SJSA1 (cell line): ENCODE measurements at regions not wholly inside any gene's neighbourhood (a gene's known extent, or its start where the extent isn't known, plus 50 kb on each side); places are given as distances from the start of the nearest gene placed in this dataset.

ENCODE experiments used
- DNase-seq, 2 experiments: peaks; one replicate each; pipeline ENCODE4 v3.0.0-alpha.2; 2015 to 2020; ENCODE audit warnings: low spot score in 2 of 2, low read depth in 1 of 2
- H3K27ac ChIP-seq: fragments of 250-450 bp; sonication (Bioruptor Pico); 2 replicates; pipeline ENCODE4 v1.5.1; 2020; ENCODE audit warnings: mild to moderate bottlenecking, moderate library complexity
- H3K27me3 ChIP-seq: fragments of 250-450 bp; sonication (Bioruptor Pico); replicated peaks from 2 replicates; pipeline ENCODE4 v1.5.1; 2020; ENCODE audit warnings: mild to moderate bottlenecking, moderate library complexity
- H3K36me3 ChIP-seq: fragments of 250-450 bp; sonication (Bioruptor Pico); 2 replicates; pipeline ENCODE4 v1.5.1; 2020; ENCODE audit warnings: mild to moderate bottlenecking
- H3K4me1 ChIP-seq: fragments of 250-450 bp; sonication (Bioruptor Pico); replicated peaks from 2 replicates; pipeline ENCODE4 v1.6.1; 2021; ENCODE audit warnings: mild to moderate bottlenecking
- H3K4me3 ChIP-seq: fragments of 250-450 bp; sonication (Bioruptor Pico); 2 replicates; pipeline ENCODE4 v1.5.1; 2020; ENCODE audit warnings: mild to moderate bottlenecking
- H3K9me3 ChIP-seq: fragments of 250-450 bp; sonication (Bioruptor Pico); replicated peaks from 2 replicates; pipeline ENCODE4 v1.5.1; 2020; ENCODE audit warnings: mild to moderate bottlenecking

GRCh38 chr18:67728364-67728763 lies 211.8 kb upstream of the DSEL start:
- Histone ChIP-seq H3K4me3 (no peak overlapping the region), H3K9me3 (no peaks in the 10 kb centered on the region), H3K4me1 (peaks cover 13% of the 10 kb centered on the region), H3K27me3 (no peaks in the 10 kb centered on the region), H3K27ac (no peak overlapping the region), H3K36me3 (no peaks in the 10 kb centered on the region)
- no peak for DNase-seq

- no peaks in the 10 kb centered on the region for H3K36me3 ChIP-seq
- H3K4me3 ChIP-seq = no peak overlapping the region
- no peak for DNase-seq
- H3K4me1 ChIP-seq = peaks cover 12% of the 10 kb centered on the region
- H3K27me3 ChIP-seq = no peaks in the 10 kb centered on the region
- H3K9me3 ChIP-seq = no peaks in the 10 kb centered on the region
- H3K27ac ChIP-seq = no peak overlapping the region
Measured at GRCh38 chr18:67726882-67727281, 210.4 kb upstream of the DSEL start.

- no peaks in the 10 kb centered on the region for H3K36me3 ChIP-seq
- H3K4me3 ChIP-seq = no peak overlapping the region
- H3K27ac ChIP-seq = no peak overlapping the region
Measured at GRCh38 chr18:67717800-67718199, 201.3 kb upstream of the DSEL start.

GRCh38 chr18:67715567-67715966 lies 199.0 kb upstream of the DSEL start:
- DNase-seq = no peak
- H3K27ac ChIP-seq = no peak overlapping the region

More at GRCh38 chr18:67717800-67718199, 201.3 kb upstream of the DSEL start:
- H3K4me1 ChIP-seq = no peaks in the 10 kb centered on the region
- no peaks in the 10 kb centered on the region for H3K27me3 ChIP-seq
- DNase-seq = no peak
- H3K9me3 ChIP-seq = no peaks in the 10 kb centered on the region

GRCh38 chr18:67710639-67711038 lies 194.1 kb upstream of the DSEL start:
- no peaks in the 10 kb centered on the region for H3K9me3 ChIP-seq
- H3K36me3 ChIP-seq = no peaks in the 10 kb centered on the region
- no peaks in the 10 kb centered on the region for H3K27me3 ChIP-seq
- peak in 1 of 2 experiments; percentile 10 for DNase-seq
- H3K4me1 ChIP-seq = no peaks in the 10 kb centered on the region
- H3K27ac ChIP-seq = no peak overlapping the region
- no peak overlapping the region for H3K4me3 ChIP-seq

More at GRCh38 chr18:67715567-67715966, 199.0 kb upstream of the DSEL start:
- Histone ChIP-seq H3K4me3 (no peak overlapping the region), H3K36me3 (no peaks in the 10 kb centered on the region), H3K4me1 (no peaks in the 10 kb centered on the region), H3K27me3 (no peaks in the 10 kb centered on the region), H3K9me3 (no peaks in the 10 kb centered on the region)

- Histone ChIP-seq H3K9me3 (no peaks in the 10 kb centered on the region), H3K36me3 (no peaks in the 10 kb centered on the region), H3K27me3 (no peaks in the 10 kb centered on the region), H3K4me3 (no peak overlapping the region), H3K27ac (no peak overlapping the region), H3K4me1 (no peaks in the 10 kb centered on the region)
- DNase-seq = no peak
Measured at GRCh38 chr18:67705748-67706147, 189.2 kb upstream of the DSEL start.

- DNase-seq = no peak
- Histone ChIP-seq H3K9me3 (no peaks in the 10 kb centered on the region; the same call in 1 of the 2 replicates), H3K27ac (no peak overlapping the region), H3K4me3 (no peak overlapping the region), H3K4me1 (no peaks in the 10 kb centered on the region), H3K27me3 (0 out of 2 replicates have a peak, but pooled peaks cover 3% of the 10 kb centered on the region), H3K36me3 (no peaks in the 10 kb centered on the region)
Measured at GRCh38 chr18:67695684-67696083, 179.2 kb upstream of the DSEL start.

GRCh38 chr18:67694787-67695186 lies 178.3 kb upstream of the DSEL start:
- Histone ChIP-seq H3K4me3 (no peak overlapping the region), H3K9me3 (no peaks in the 10 kb centered on the region; the same call in 1 of the 2 replicates), H3K27ac (no peak overlapping the region), H3K36me3 (no peaks in the 10 kb centered on the region), H3K27me3 (0 out of 2 replicates have a peak, but pooled peaks cover 3% of the 10 kb centered on the region), H3K4me1 (no peaks in the 10 kb centered on the region)
- no peak for DNase-seq

GRCh38 chr18:67692811-67693210 lies 176.3 kb upstream of the DSEL start:
- Histone ChIP-seq H3K27me3 (0 out of 2 replicates have a peak, but pooled peaks cover 3% of the 10 kb centered on the region), H3K9me3 (no peaks in the 10 kb centered on the region; the same call in 1 of the 2 replicates), H3K4me3 (no peak overlapping the region)

GRCh38 chr18:67682516-67682915 lies 166.0 kb upstream of the DSEL start:
- Histone ChIP-seq H3K36me3 (no peaks in the 10 kb centered on the region), H3K27me3 (no peaks in the 10 kb centered on the region), H3K27ac (no peak overlapping the region), H3K4me1 (no peaks in the 10 kb centered on the region), H3K4me3 (no peak overlapping the region), H3K9me3 (no peaks in the 10 kb centered on the region)
- DNase-seq = no peak

More at GRCh38 chr18:67692811-67693210, 176.3 kb upstream of the DSEL start:
- H3K27ac ChIP-seq = no peak overlapping the region
- DNase-seq = no peak
- no peaks in the 10 kb centered on the region for H3K4me1 ChIP-seq
- H3K36me3 ChIP-seq = no peaks in the 10 kb centered on the region

GRCh38 chr18:67677489-67677888 lies 161.0 kb upstream of the DSEL start:
- Histone ChIP-seq H3K27ac (no peak overlapping the region), H3K9me3 (no peaks in the 10 kb centered on the region), H3K4me3 (no peak overlapping the region), H3K27me3 (no peaks in the 10 kb centered on the region), H3K4me1 (no peaks in the 10 kb centered on the region), H3K36me3 (no peaks in the 10 kb centered on the region)
- DNase-seq = no peak

- Histone ChIP-seq H3K36me3 (no peaks in the 10 kb centered on the region), H3K27ac (no peak overlapping the region), H3K4me3 (no peak overlapping the region), H3K27me3 (no peaks in the 10 kb centered on the region), H3K9me3 (no peaks in the 10 kb centered on the region), H3K4me1 (peaks cover 3% of the 10 kb centered on the region; the same call in 1 of the 2 replicates)
- no peak for DNase-seq
Measured at GRCh38 chr18:67672716-67673115, 156.2 kb upstream of the DSEL start.

- H3K27me3 ChIP-seq = no peaks in the 10 kb centered on the region
- H3K4me1 ChIP-seq = peaks cover 3% of the 10 kb centered on the region; the same call in 1 of the 2 replicates
- H3K4me3 ChIP-seq = no peak overlapping the region
- no peaks in the 10 kb centered on the region for H3K9me3 ChIP-seq
- DNase-seq = no peak
- no peak overlapping the region for H3K27ac ChIP-seq
- no peaks in the 10 kb centered on the region for H3K36me3 ChIP-seq
Measured at GRCh38 chr18:67672155-67672554, 155.6 kb upstream of the DSEL start.

GRCh38 chr18:67670024-67670543 lies 153.6 kb upstream of the DSEL start:
- Histone ChIP-seq H3K36me3 (no peaks in the 10 kb centered on the region), H3K4me3 (no peak overlapping the region), H3K4me1 (peaks cover 10% of the 10 kb centered on the region), H3K27ac (no peak overlapping the region), H3K27me3 (no peaks in the 10 kb centered on the region), H3K9me3 (no peaks in the 10 kb centered on the region)
- peak in 1 of 2 experiments; percentile 37 for DNase-seq

- no peak overlapping the region for H3K27ac ChIP-seq
- no peaks in the 10 kb centered on the region for H3K36me3 ChIP-seq
- H3K27me3 ChIP-seq = no peaks in the 10 kb centered on the region
- peaks cover 17% of the 10 kb centered on the region for H3K4me1 ChIP-seq
- H3K4me3 ChIP-seq = no peak overlapping the region
- no peaks in the 10 kb centered on the region for H3K9me3 ChIP-seq
- peak; percentile 43 to 57 for DNase-seq
Measured at GRCh38 chr18:67665266-67665665, 148.7 kb upstream of the DSEL start.
